Urothelium cell line (cell line): ENCODE measurements at regions not wholly inside any gene's neighbourhood (a gene's known extent, or its start where the extent isn't known, plus 50 kb on each side); places are given as distances from the start of the nearest gene placed in this dataset.
A peak's percentile ranks its signal among the peaks of the same experiment; 100 is the strongest.

Experiments
- DNase-seq: peaks from one replicate; pipeline ENCODE4 v3.0.0; 2011; ENCODE audit warnings: low spot score, mixed read lengths
- FAIRE-seq: peaks from 2 replicates; lab custom pipeline; 2011; peaks lifted over from hg19 to GRCh38; lab: Jason Lieb, UNC

GRCh38 chr11:76277298-76278175 is 71.2 kb upstream of the WNT11 start:
- DNase-seq: no peak
- FAIRE-seq: no peak

- DNase-seq (no peak), FAIRE-seq (no peak)
Observed at GRCh38 chr11:76276781-76277155, 70.5 kb upstream of the WNT11 start.

GRCh38 chr11:76276046-76276780 is 69.9 kb upstream of the WNT11 start:
- FAIRE-seq (no peak), DNase-seq (no peak)

GRCh38 chr11:76275446-76275845 is 69.1 kb upstream of the WNT11 start:
- DNase-seq (no peak), FAIRE-seq (no peak)

- peak; percentile 75 for FAIRE-seq
- no peak for DNase-seq
Observed at GRCh38 chr11:76271068-76271467, 64.8 kb upstream of the WNT11 start.

- DNase-seq (no peak), FAIRE-seq (peak; percentile 70)
Observed at GRCh38 chr11:76270389-76270788, 64.1 kb upstream of the WNT11 start.

GRCh38 chr11:76269661-76270261 is 63.5 kb upstream of the WNT11 start:
- no peak for DNase-seq
- no peak for FAIRE-seq

GRCh38 chr11:76269247-76269646 is 62.9 kb upstream of the WNT11 start:
- no peak for DNase-seq
- FAIRE-seq: no peak

GRCh38 chr11:76268498-76268897 is 62.2 kb upstream of the WNT11 start:
- peak; percentile 99 for FAIRE-seq

GRCh38 chr11:76267556-76267955 is 61.3 kb upstream of the WNT11 start:
- FAIRE-seq: no peak

More at GRCh38 chr11:76268498-76268897, 62.2 kb upstream of the WNT11 start:
- DNase-seq: no peak

GRCh38 chr11:76266286-76267100 is 60.2 kb upstream of the WNT11 start:
- DNase-seq (peak; percentile 86), FAIRE-seq (peak; percentile 88)

More at GRCh38 chr11:76267556-76267955, 61.3 kb upstream of the WNT11 start:
- no peak for DNase-seq

- DNase-seq: peak; percentile 32
- no peak for FAIRE-seq
Observed at GRCh38 chr11:76265771-76266241, 59.5 kb upstream of the WNT11 start.

- no peak for FAIRE-seq
- DNase-seq: no peak
Observed at GRCh38 chr11:76263657-76264056, 57.4 kb upstream of the WNT11 start.

GRCh38 chr11:76263166-76263565 is 56.9 kb upstream of the WNT11 start:
- FAIRE-seq (no peak), DNase-seq (no peak)

- FAIRE-seq (no peak), DNase-seq (no peak)
Observed at GRCh38 chr11:76260296-76260925, 54.1 kb upstream of the WNT11 start.

GRCh38 chr11:76259299-76259908 is 53.1 kb upstream of the WNT11 start:
- no peak for DNase-seq
- no peak for FAIRE-seq

GRCh38 chr11:76257074-76257719 is 50.9 kb upstream of the WNT11 start:
- FAIRE-seq: peak; percentile 9

GRCh38 chr11:76256448-76256847 is 50.1 kb upstream of the WNT11 start:
- DNase-seq (no peak), FAIRE-seq (no peak)

More at GRCh38 chr11:76257074-76257719, 50.9 kb upstream of the WNT11 start:
- DNase-seq: no peak
